ENCODE measurements at regions not wholly inside any gene's neighbourhood (a gene's known extent, or its start where the extent isn't known, plus 50 kb on each side); places are given as distances from the start of the nearest gene placed in this dataset.
"Not testable (repeated sequence)": the region's sequence is repeated elsewhere in the genome, so short reads cannot be mapped to it uniquely, and the experiment has no call there.

GRCh38 chr13:111590796-111591195, 270.4 kb downstream of the TEX29 start:
- intact Hi-C loops (cut with DNase I): no loop called here
- WGBS, 2 donors: 89% methylated on average over 14 of the region's 14 CpGs

GRCh38 chr13:111593490-111593889, 273.0 kb downstream of the TEX29 start:
- 91 to 95% methylated on average over 4 of the region's 4 CpGs for WGBS, 2 donors
- DNase-seq; H3K4me3 ChIP-seq (replicated peaks in 1 of 3); intact Hi-C loops (cut with DNase I); H3K27ac ChIP-seq; H3K27me3 ChIP-seq; H3K4me1 ChIP-seq; H3K9me3 ChIP-seq; H3K36me3 ChIP-seq: not testable (repeated sequence)

More at GRCh38 chr13:111590796-111591195, 270.4 kb downstream of the TEX29 start:
- TF ChIP-seq CTCF (IDR thresholded peaks at IDR 0.05) (no peak), POLR2A (IDR thresholded peaks at IDR 0.05) (no peak)
- H3K9me3 ChIP-seq: no peaks in the 10 kb centered on the region
- no peak overlapping the region for H3K4me3 ChIP-seq (replicated peaks in 1 of 3)
- no peak overlapping the region for H3K27ac ChIP-seq
- H3K27me3 ChIP-seq: no peaks in the 10 kb centered on the region
- H3K36me3 ChIP-seq: no peaks in the 10 kb centered on the region
- H3K4me1 ChIP-seq: no peaks in the 10 kb centered on the region
- no peak for DNase-seq

GRCh38 chr13:111594606-111595005, 274.2 kb downstream of the TEX29 start:
- 93 to 96% methylated on average over 10 of the region's 10 CpGs for WGBS, 2 donors
- H3K27ac ChIP-seq: no peak overlapping the region
- no peaks in the 10 kb centered on the region for H3K4me1 ChIP-seq
- no peaks in the 10 kb centered on the region for H3K9me3 ChIP-seq
- no peaks in the 10 kb centered on the region for H3K36me3 ChIP-seq
- no peaks in the 10 kb centered on the region for H3K27me3 ChIP-seq
- no peak for TF ChIP-seq CTCF (IDR thresholded peaks at IDR 0.05)
- no peak for TF ChIP-seq POLR2A (IDR thresholded peaks at IDR 0.05)
- no peak overlapping the region for H3K4me3 ChIP-seq (replicated peaks in 1 of 3)
- DNase-seq: no peak
- intact Hi-C loops (cut with DNase I): no loop called here

- intact Hi-C loops (cut with DNase I): no loop called here
- WGBS, 2 donors: 88 to 100% methylated on average over 1 to 3 of the region's 3 CpGs
- TF ChIP-seq POLR2A (IDR thresholded peaks at IDR 0.05) (no peak), CTCF (IDR thresholded peaks at IDR 0.05) (no peak)
- Histone ChIP-seq H3K4me3 (replicated peaks in 1 of 3) (no peak overlapping the region), H3K9me3 (no peaks in the 10 kb centered on the region), H3K36me3 (no peaks in the 10 kb centered on the region), H3K27ac (no peak overlapping the region), H3K4me1 (no peaks in the 10 kb centered on the region), H3K27me3 (no peaks in the 10 kb centered on the region)
- DNase-seq: no peak
These were observed 274.8 kb downstream of the TEX29 start for GRCh38 chr13:111595276-111595675.

- Histone ChIP-seq H3K27ac (no peak overlapping the region), H3K36me3 (no peaks in the 10 kb centered on the region), H3K27me3 (no peaks in the 10 kb centered on the region), H3K4me3 (replicated peaks in 1 of 3) (no peak overlapping the region), H3K9me3 (no peaks in the 10 kb centered on the region), H3K4me1 (no peaks in the 10 kb centered on the region)
- no peak for TF ChIP-seq CTCF (IDR thresholded peaks at IDR 0.05)
- TF ChIP-seq POLR2A (IDR thresholded peaks at IDR 0.05): no peak
- intact Hi-C loops (cut with DNase I): no loop called here
- DNase-seq: no peak
- 93% methylated on average over 11 of the region's 11 CpGs for WGBS, 2 donors
These were observed 275.3 kb downstream of the TEX29 start for GRCh38 chr13:111595791-111596190.

GRCh38 chr13:111597191-111597611, 276.8 kb downstream of the TEX29 start:
- Histone ChIP-seq H3K27ac (no peak overlapping the region), H3K4me3 (replicated peaks in 1 of 3) (no peak overlapping the region), H3K4me1 (no peaks in the 10 kb centered on the region), H3K36me3 (no peaks in the 10 kb centered on the region), H3K27me3 (no peaks in the 10 kb centered on the region), H3K9me3 (no peaks in the 10 kb centered on the region)
- no peak for DNase-seq
- TF ChIP-seq CTCF (IDR thresholded peaks at IDR 0.05): no peak
- no peak for TF ChIP-seq POLR2A (IDR thresholded peaks at IDR 0.05)
- intact Hi-C loops (cut with DNase I): no loop called here
- 68 to 77% methylated on average over 9 to 10 of the region's 10 CpGs for WGBS, 2 donors
